Neural cell (in vitro differentiated cells): ENCODE measurements at regions not wholly inside any gene's neighbourhood (a gene's known extent, or its start where the extent isn't known, plus 50 kb on each side); places are given as distances from the start of the nearest gene placed in this dataset.

Experiments used
- H2AFZ ChIP-seq: fragments of 200-600, 300-800 bp; sonication (generic), shearing (Covaris generic); 2 replicates; pipeline ENCODE4 v1.6.0; 2014; ENCODE audit warnings: low read depth, mild to moderate bottlenecking, antibody characterized with exemption, low read length, moderate library complexity
- H3F3A ChIP-seq: fragments of 200-600 bp; shearing (Covaris generic); 2 replicates; pipeline ENCODE4 v1.6.1; 2016; ENCODE audit warnings: mild to moderate bottlenecking, moderate library complexity, mixed read lengths, antibody characterized with exemption, low read length; ENCODE audit not compliant: insufficient read depth, poor library complexity, severe bottlenecking
- H3K27ac ChIP-seq: fragments of 200-600, 300-800 bp; sonication (generic), shearing (Covaris generic); 2 replicates; pipeline ENCODE4 v1.5.1; 2014; ENCODE audit warnings: mild to moderate bottlenecking, low read length, moderate library complexity
- H3K27me3 ChIP-seq: fragments of 300-800, 200-600 bp; sonication (generic), shearing (Covaris generic); 2 replicates; pipeline ENCODE4 v1.6.0; 2014; ENCODE audit warnings: mild to moderate bottlenecking, low read depth, low read length, moderate library complexity; ENCODE audit not compliant: insufficient read depth
- H3K36me3 ChIP-seq: fragments of 300-800, 200-600 bp; sonication (generic), shearing (Covaris generic); 2 replicates; pipeline ENCODE4 v1.5.1; 2014; ENCODE audit warnings: mild to moderate bottlenecking, antibody characterized with exemption, low read length, moderate library complexity; ENCODE audit not compliant: insufficient read depth
- H3K4me2 ChIP-seq: fragments of 300-800, 200-600 bp; sonication (generic), shearing (Covaris generic); 2 replicates; pipeline ENCODE4 v1.6.0; 2014; ENCODE audit warnings: mild to moderate bottlenecking, low read length
- H3K4me3 ChIP-seq: fragments of 300-800, 200-600 bp; sonication (generic), shearing (Covaris generic); 2 replicates; pipeline ENCODE4 v1.5.1; 2014; ENCODE audit warnings: mild to moderate bottlenecking, low read length, moderate library complexity
- H3K79me2 ChIP-seq: fragments of 200-600 bp; shearing (Covaris generic); replicated peaks from 2 replicates; pipeline ENCODE4 v1.6.0; 2014; ENCODE audit warnings: mild to moderate bottlenecking, low read length, moderate library complexity; ENCODE audit not compliant: insufficient read depth
- H3K9ac ChIP-seq: fragments of 300-800, 200-600 bp; sonication (generic), shearing (Covaris generic); 2 replicates; pipeline ENCODE4 v1.6.1; 2016; ENCODE audit warnings: mild to moderate bottlenecking, low read length, mixed read lengths
- H3K9me2 ChIP-seq: fragments of 200-600 bp; shearing (Covaris generic); 2 replicates; pipeline ENCODE4 v1.6.1; 2016; ENCODE audit warnings: mild to moderate bottlenecking, low read length, mixed read lengths; ENCODE audit not compliant: insufficient read depth
- H3K9me3 ChIP-seq: fragments of 200-600, 300-800 bp; sonication (generic), shearing (Covaris generic); 2 replicates; pipeline ENCODE4 v1.6.1; 2016; ENCODE audit warnings: mild to moderate bottlenecking, mixed run types, low read length, moderate library complexity, mixed read lengths
- H4K20me1 ChIP-seq: fragments of 200-600 bp; shearing (Covaris generic); 2 replicates; pipeline ENCODE4 v1.6.1; 2016; ENCODE audit warnings: mild to moderate bottlenecking, mixed run types; ENCODE audit not compliant: insufficient read depth
- CTCF ChIP-seq: fragments of 450-650 bp; IDR thresholded peaks from 2 replicates; pipeline ENCODE4 v1.5.1; 2014; ENCODE audit warnings: antibody characterized with exemption, mild to moderate bottlenecking, moderate library complexity; ENCODE audit not compliant: poor library complexity, severe bottlenecking
- EP300 ChIP-seq: fragments of 450-650 bp; conservative IDR thresholded peaks from 2 replicates; pipeline ENCODE4 v1.6.1; 2014; ENCODE audit warnings: antibody characterized with exemption, mild to moderate bottlenecking, moderate library complexity; ENCODE audit not compliant: poor library complexity, severe bottlenecking
- EZH2 ChIP-seq: fragments of 200-600, 300-800 bp; shearing (Covaris generic), sonication (generic); IDR thresholded peaks from 2 replicates; pipeline ENCODE4 v1.6.1; 2014; ENCODE audit warnings: antibody characterized with exemption, low read length, borderline replicate concordance, mild to moderate bottlenecking; ENCODE audit not compliant: insufficient read depth, poor library complexity, severe bottlenecking
- MXI1 ChIP-seq: fragments of 450-650 bp; conservative IDR thresholded peaks from 2 replicates; pipeline ENCODE4 v1.6.1; 2014; ENCODE audit warnings: antibody characterized with exemption, mild to moderate bottlenecking; ENCODE audit not compliant: poor library complexity, severe bottlenecking
- POLR2AphosphoS5 ChIP-seq: IDR thresholded peaks from 2 replicates; pipeline ENCODE4 v1.6.1; 2012
- RAD21 ChIP-seq: fragments of 450-650 bp; conservative IDR thresholded peaks from 2 replicates; pipeline ENCODE4 v1.6.1; 2014; ENCODE audit warnings: antibody characterized with exemption, mild to moderate bottlenecking, moderate library complexity
- REST ChIP-seq: IDR thresholded peaks from 2 replicates; pipeline ENCODE4 v1.6.1; 2012; ENCODE audit warnings: borderline replicate concordance
- SMC3 ChIP-seq: fragments of 450-650 bp; conservative IDR thresholded peaks from 2 replicates; pipeline ENCODE4 v1.6.1; 2014; ENCODE audit warnings: antibody characterized with exemption, mild to moderate bottlenecking, moderate library complexity; ENCODE audit not compliant: poor library complexity
- TAF1 ChIP-seq: IDR thresholded peaks from 2 replicates; pipeline ENCODE4 v1.6.1; 2012; ENCODE audit warnings: low read depth

- Histone ChIP-seq H3K9me3 (no peaks in the 10 kb centered on the region), H3K4me2 (no peak overlapping the region), H3K4me3 (no peak overlapping the region), H4K20me1 (no peaks in the 10 kb centered on the region), H3K9ac (no peak overlapping the region), H3K9me2 (no peaks in the 10 kb centered on the region), H3F3A (no peaks in the 10 kb centered on the region), H2AFZ (no peak overlapping the region), H3K27me3 (no peaks in the 10 kb centered on the region), H3K36me3 (no peaks in the 10 kb centered on the region), H3K79me2 (no peaks in the 10 kb centered on the region), H3K27ac (no peak overlapping the region)
- TF ChIP-seq MXI1 (no peak), CTCF (no peak), REST (no peak), EZH2 (no peak), EP300 (no peak), RAD21 (no peak), POLR2AphosphoS5 (no peak), TAF1 (no peak), SMC3 (no peak)
These were observed 607.2 kb downstream of the OTOL1 start for GRCh38 chr3:162103808-162104207.

- H3K27ac ChIP-seq: no peak overlapping the region
- H3K27me3 ChIP-seq: no peaks in the 10 kb centered on the region
- H3K79me2 ChIP-seq: no peaks in the 10 kb centered on the region
- H3K9me2 ChIP-seq: no peaks in the 10 kb centered on the region
- no peak for TF ChIP-seq EP300
- TF ChIP-seq RAD21: no peak
- no peak for TF ChIP-seq EZH2
- TF ChIP-seq POLR2AphosphoS5: no peak
- no peak for TF ChIP-seq MXI1
- TF ChIP-seq TAF1: no peak
- TF ChIP-seq REST: no peak
- TF ChIP-seq SMC3: no peak
- TF ChIP-seq CTCF: no peak
- no peak overlapping the region for H3K9ac ChIP-seq
- no peaks in the 10 kb centered on the region for H4K20me1 ChIP-seq
- H3K36me3 ChIP-seq: no peaks in the 10 kb centered on the region
- H3K4me3 ChIP-seq: no peak overlapping the region
- no peak overlapping the region for H3K4me2 ChIP-seq
- H3F3A ChIP-seq: no peaks in the 10 kb centered on the region
- H2AFZ ChIP-seq: no peak overlapping the region
- H3K9me3 ChIP-seq: no peaks in the 10 kb centered on the region
These were observed 615.3 kb downstream of the OTOL1 start for GRCh38 chr3:162111861-162112260.
